ENCODE measurements at regions not wholly inside any gene's neighbourhood (a gene's known extent, or its start where the extent isn't known, plus 50 kb on each side); places are given as distances from the start of the nearest gene placed in this dataset.

DNA sequence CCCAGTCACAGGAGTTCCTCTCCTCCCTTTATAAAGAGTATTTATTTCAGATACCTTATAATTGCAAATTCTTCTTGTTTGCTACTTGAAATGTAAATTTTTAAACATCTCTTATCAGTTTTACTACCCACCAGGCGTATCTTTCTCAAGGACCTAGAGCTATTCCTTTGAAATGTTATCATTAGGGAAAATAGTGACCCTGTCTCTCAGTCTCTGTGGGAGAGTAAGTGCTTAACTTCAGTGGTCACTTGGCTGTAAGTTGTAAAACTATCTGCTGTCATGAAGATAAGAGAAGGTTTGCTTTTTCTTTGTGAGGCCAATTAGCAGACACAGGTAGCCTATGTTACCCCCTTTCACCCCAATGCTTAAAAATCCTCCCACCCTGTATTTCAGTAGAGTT, 241.6 kb downstream of the TACR3 start:
- TF ChIP-seq CTCF (optimal IDR thresholded peaks at IDR 0.05 in 1 of 3, IDR thresholded peaks at IDR 0.05 in 1 of 3, conservative IDR thresholded peaks at IDR 0.05 in 1 of 3; ENCODE audit: extremely low read depth in 1 of 3, insufficient read depth in 2 of 3, low read length in 3 of 3) (no peak), EZH2 (IDR thresholded peaks at IDR 0.05; ENCODE audit: low read length) (no peak)
